ENCODE measurements at regions not wholly inside any gene's neighbourhood (a gene's known extent, or its start where the extent isn't known, plus 50 kb on each side); places are given as distances from the start of the nearest gene placed in this dataset.

- TF ChIP-seq CTCF (IDR thresholded peaks at IDR 0.05) (no peak), EZH2phosphoT487 (IDR thresholded peaks at IDR 0.05) (no peak)
Measured at GRCh38 chr7:18262058-18262457, 233.5 kb upstream of the HDAC9 start.

Data from neural progenitor cell (in vitro differentiated cells).